NCI-H1048 (cell line): ENCODE measurements at regions not wholly inside any gene's neighbourhood (a gene's known extent, or its start where the extent isn't known, plus 50 kb on each side); places are given as distances from the start of the nearest gene placed in this dataset.

Experiments used
- DNase-seq: peaks from one replicate; lab custom pipeline; 2025; lab: John Stamatoyannopoulos, UW

- no peak for DNase-seq
These were observed 259.2 kb downstream of the DLL1 start for GRCh38 chr6:170031684-170032121.

GRCh38 chr6:170030821-170031471 is 259.9 kb downstream of the DLL1 start:
- DNase-seq, result no peak

- no peak for DNase-seq
These were observed 260.5 kb downstream of the DLL1 start for GRCh38 chr6:170030284-170030815.

- no peak for DNase-seq
These were observed 261.2 kb downstream of the DLL1 start for GRCh38 chr6:170029416-170030283.

- DNase-seq, result no peak
These were observed 262.1 kb downstream of the DLL1 start for GRCh38 chr6:170028629-170029345.

GRCh38 chr6:170027647-170028043 is 263.2 kb downstream of the DLL1 start:
- no peak for DNase-seq

- DNase-seq, result no peak
These were observed 263.9 kb downstream of the DLL1 start for GRCh38 chr6:170026751-170027646.

GRCh38 chr6:170025935-170026750 is 264.7 kb downstream of the DLL1 start:
- DNase-seq, result no peak

- no peak for DNase-seq
These were observed 265.5 kb downstream of the DLL1 start for GRCh38 chr6:170025341-170025911.

GRCh38 chr6:170024940-170025339 is 265.9 kb downstream of the DLL1 start:
- no peak for DNase-seq

- no peak for DNase-seq
These were observed 267.0 kb downstream of the DLL1 start for GRCh38 chr6:170023620-170024521.

GRCh38 chr6:170022827-170023619 is 267.9 kb downstream of the DLL1 start:
- no peak for DNase-seq

GRCh38 chr6:170022291-170022722 is 268.6 kb downstream of the DLL1 start:
- no peak for DNase-seq

- no peak for DNase-seq
These were observed 269.3 kb downstream of the DLL1 start for GRCh38 chr6:170021579-170021978.

GRCh38 chr6:170019818-170020583 is 268.6 kb downstream of the ERMARD start:
- no peak for DNase-seq

GRCh38 chr6:170018936-170019817 is 267.8 kb downstream of the ERMARD start:
- DNase-seq, result no peak
